ENCODE measurements at regions not wholly inside any gene's neighbourhood (a gene's known extent, or its start where the extent isn't known, plus 50 kb on each side); places are given as distances from the start of the nearest gene placed in this dataset.

DNA sequence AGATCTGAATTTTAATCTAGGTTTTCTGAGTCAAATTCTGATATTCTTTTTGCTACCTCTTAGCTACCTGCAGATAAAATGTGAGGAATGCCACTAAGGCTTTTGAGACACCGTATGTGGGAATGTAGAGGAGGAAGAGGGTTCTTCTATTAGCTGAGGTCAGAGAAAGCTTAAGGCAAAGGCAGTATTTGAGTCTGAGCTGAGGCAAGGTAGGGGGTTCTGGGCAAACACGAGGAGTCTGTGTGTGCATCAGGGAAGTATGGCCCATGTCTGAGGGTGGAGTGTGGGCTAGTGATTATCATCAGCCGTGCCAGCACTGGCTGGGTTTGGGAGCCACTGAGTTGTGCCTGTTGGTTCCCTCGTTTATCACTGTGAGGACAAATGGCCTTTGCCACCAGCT lies 181.1 kb downstream of the SOX2 start:
- no peak overlapping the region for H3K9ac ChIP-seq (replicated peaks; ENCODE audit: extremely low read depth, insufficient read depth, low read length)
- no peaks in the 10 kb centered on the region for H3K4me1 ChIP-seq (ENCODE audit: control insufficient read depth, extremely low read depth, insufficient read depth, low read length)
- dilution Hi-C loops (cut with MboI; ENCODE audit: extremely low pct_ligation_motif_present, low sequenced_read_pairs) = no loop called here
- TF ChIP-seq MYC (IDR thresholded peaks at IDR 0.05; ENCODE audit: low read depth, low read length) = no peak
- no peak for TF ChIP-seq JUN (IDR thresholded peaks at IDR 0.05; ENCODE audit: borderline replicate concordance, insufficient read depth, insufficient read length, low read depth)
- no peak for TF ChIP-seq GATA2 (IDR thresholded peaks at IDR 0.05; ENCODE audit: insufficient read depth, insufficient read length, low read depth, low read length)
- no peak for TF ChIP-seq MAX (IDR thresholded peaks at IDR 0.05; ENCODE audit: insufficient read depth, insufficient read length)
- no peak for TF ChIP-seq FOS (IDR thresholded peaks at IDR 0.05; ENCODE audit: borderline replicate concordance, insufficient read depth, low read length)
- TF ChIP-seq POLR2A (IDR thresholded peaks at IDR 0.05; ENCODE audit: low read depth, low read length) = no peak
- no peak for TF ChIP-seq POLR2AphosphoS5 (IDR thresholded peaks at IDR 0.05; ENCODE audit: insufficient read depth, low read depth, low read length)
- TF ChIP-seq CTCF (IDR thresholded peaks at IDR 0.05; ENCODE audit: extremely low read depth in 1 of 2, insufficient read depth in 1 of 2, low read depth in 1 of 2, low read length in 2 of 2) = no peak
- no peak for TF ChIP-seq EZH2 (IDR thresholded peaks at IDR 0.05; ENCODE audit: borderline replicate concordance, low read depth, low read length, severe bottlenecking)
- no peak for DNase-seq (ENCODE audit: low read depth, low spot score)
- intact Hi-C loops (cut with micrococcal nuclease) = no loop called here
- H3K4me3 ChIP-seq (replicated peaks in 1 of 3; ENCODE audit: insufficient read depth in 1 of 3, low read depth in 1 of 3, low read length in 3 of 3) = no peak overlapping the region
- no peaks in the 10 kb centered on the region for H3K9me3 ChIP-seq (replicated peaks; ENCODE audit: control insufficient read depth, insufficient read depth, low read length)
- no peak overlapping the region for H2AFZ ChIP-seq (ENCODE audit: low read depth, low read length)
- BruUV-seq (replicated peaks) = no TSS peak
- H3K27me3 ChIP-seq (ENCODE audit: control insufficient read depth in 2 of 2, insufficient read depth in 2 of 2, low read length in 2 of 2) = no peaks in the 10 kb centered on the region
- no peaks in the 10 kb centered on the region for H3K9me1 ChIP-seq (replicated peaks; ENCODE audit: control insufficient read depth, extremely low read depth, insufficient read depth, low read length)
- no peak overlapping the region for H3K27ac ChIP-seq (ENCODE audit: insufficient read depth, low read depth, low read length)
- H3K4me2 ChIP-seq (ENCODE audit: insufficient read depth, low read length) = no peak overlapping the region
- POLR2A ChIA-PET = no interaction called here
- FAIRE-seq = no peak
- H3K79me2 ChIP-seq (ENCODE audit: control insufficient read depth, insufficient read depth, low read length) = no peaks in the 10 kb centered on the region
- no peaks in the 10 kb centered on the region for H4K20me1 ChIP-seq (replicated peaks; ENCODE audit: control insufficient read depth, extremely low read depth, insufficient read depth, low read length)
- H3K36me3 ChIP-seq (ENCODE audit: control insufficient read depth in 2 of 2, extremely low read depth in 1 of 2, insufficient read depth in 2 of 2, low read length in 2 of 2) = no peaks in the 10 kb centered on the region
- CTCF ChIA-PET = no interaction called here
